ENCODE measurements at regions not wholly inside any gene's neighbourhood (a gene's known extent, or its start where the extent isn't known, plus 50 kb on each side); places are given as distances from the start of the nearest gene placed in this dataset.

- TF ChIP-seq CTCF (conservative IDR thresholded peaks at IDR 0.05; ENCODE audit: low read depth, low read length): no peak
- TF ChIP-seq MAZ (IDR thresholded peaks at IDR 0.05; ENCODE audit: borderline replicate concordance, low read depth, low read length): no peak
- no peak for TF ChIP-seq RFX5 (IDR thresholded peaks at IDR 0.05; ENCODE audit: low read depth, low read length)
- no peak for TF ChIP-seq POLR2A (IDR thresholded peaks at IDR 0.05; ENCODE audit: low read depth, low read length)
- TF ChIP-seq FOS (IDR thresholded peaks at IDR 0.05; ENCODE audit: low read depth, low read length): no peak
- TF ChIP-seq CEBPB (IDR thresholded peaks at IDR 0.05; ENCODE audit: low read depth, low read length): no peak
- TF ChIP-seq USF2 (IDR thresholded peaks at IDR 0.05; ENCODE audit: low read depth, low read length): no peak
- no peak for TF ChIP-seq RCOR1 (IDR thresholded peaks at IDR 0.05; ENCODE audit: insufficient replicate concordance, low read length)
- TF ChIP-seq MAFK (IDR thresholded peaks at IDR 0.05; ENCODE audit: low read depth, low read length): no peak
- no peak for TF ChIP-seq MXI1 (IDR thresholded peaks at IDR 0.05; ENCODE audit: borderline replicate concordance, low read depth, low read length)
- TF ChIP-seq NFE2L2 (IDR thresholded peaks at IDR 0.05; ENCODE audit: low read depth, low read length): no peak
- no peak for TF ChIP-seq BHLHE40 (IDR thresholded peaks at IDR 0.05; ENCODE audit: low read depth, low read length)
- no peak for TF ChIP-seq ELK1 (IDR thresholded peaks at IDR 0.05; ENCODE audit: borderline replicate concordance, low read depth, low read length)
- TF ChIP-seq SMC3 (IDR thresholded peaks at IDR 0.05; ENCODE audit: low read depth, low read length): no peak
Measured at GRCh38 chr18:55650363-55650870, 62.4 kb upstream of the TCF4 start.

Data from IMR-90 (cell line).